IPS-20b (cell line): ENCODE measurements at regions not wholly inside any gene's neighbourhood (a gene's known extent, or its start where the extent isn't known, plus 50 kb on each side); places are given as distances from the start of the nearest gene placed in this dataset.
A peak's percentile ranks its signal among the peaks of the same experiment; 100 is the strongest.
"Not testable (repeated sequence)": the region's sequence is repeated elsewhere in the genome, so short reads cannot be mapped to it uniquely, and the experiment has no call there.

Experiments
- H3K27ac ChIP-seq: one replicate; pipeline ENCODE4 v1.5.1; 2013; ENCODE audit warnings: low read length
- H3K27me3 ChIP-seq: 2 replicates; pipeline ENCODE4 v1.6.1; 2013; ENCODE audit warnings: mild to moderate bottlenecking, low read length, inconsistent platforms; ENCODE audit not compliant: insufficient read depth
- H3K36me3 ChIP-seq: 2 replicates; pipeline ENCODE4 v1.6.1; 2013; ENCODE audit warnings: low read depth, mild to moderate bottlenecking, inconsistent platforms, low read length, moderate library complexity; ENCODE audit not compliant: insufficient read depth
- H3K4me1 ChIP-seq: 2 replicates; pipeline ENCODE4 v1.6.1; 2013; ENCODE audit warnings: mild to moderate bottlenecking, control low read depth, inconsistent platforms, low read length, moderate library complexity; ENCODE audit not compliant: insufficient read depth
- H3K4me3 ChIP-seq: 2 replicates; pipeline ENCODE4 v1.5.1; 2013; ENCODE audit warnings: mild to moderate bottlenecking, low read length, inconsistent platforms
- H3K9ac ChIP-seq: 2 replicates; pipeline ENCODE4 v1.6.1; 2013; ENCODE audit warnings: low read depth, mild to moderate bottlenecking, inconsistent platforms, low read length, moderate library complexity
- H3K9me3 ChIP-seq: 2 replicates; pipeline ENCODE4 v1.6.1; 2013; ENCODE audit warnings: mild to moderate bottlenecking, low read depth, low read length, inconsistent platforms; ENCODE audit not compliant: insufficient read depth

DNA sequence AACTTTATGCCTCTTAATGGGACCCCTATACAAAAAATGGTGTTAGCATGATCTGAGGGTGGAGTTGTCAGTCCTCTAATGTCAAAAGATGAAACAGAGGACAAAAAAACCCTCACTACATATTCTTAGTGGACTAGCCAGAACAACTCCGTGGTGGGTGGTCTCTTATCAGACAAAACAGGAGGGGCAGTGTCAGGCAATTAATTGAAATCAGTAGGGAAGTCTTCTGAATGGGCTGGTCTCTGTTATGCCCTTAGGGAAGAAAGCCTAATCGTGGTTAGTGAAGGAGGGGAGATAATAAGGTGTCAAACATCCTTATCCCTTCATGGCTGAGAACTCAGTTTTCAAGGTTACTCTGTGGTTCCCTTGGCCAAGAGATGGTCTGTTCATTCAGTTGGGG, 909.4 kb downstream of the GRID1 start:
- no peak overlapping the region for H3K4me3 ChIP-seq
- no peaks in the 10 kb centered on the region for H3K36me3 ChIP-seq
- H3K27me3 ChIP-seq = no peaks in the 10 kb centered on the region
- H3K9ac ChIP-seq = no peak overlapping the region
- H3K27ac ChIP-seq = no peak overlapping the region
- no peaks in the 10 kb centered on the region for H3K9me3 ChIP-seq
- no peaks in the 10 kb centered on the region for H3K4me1 ChIP-seq

DNA sequence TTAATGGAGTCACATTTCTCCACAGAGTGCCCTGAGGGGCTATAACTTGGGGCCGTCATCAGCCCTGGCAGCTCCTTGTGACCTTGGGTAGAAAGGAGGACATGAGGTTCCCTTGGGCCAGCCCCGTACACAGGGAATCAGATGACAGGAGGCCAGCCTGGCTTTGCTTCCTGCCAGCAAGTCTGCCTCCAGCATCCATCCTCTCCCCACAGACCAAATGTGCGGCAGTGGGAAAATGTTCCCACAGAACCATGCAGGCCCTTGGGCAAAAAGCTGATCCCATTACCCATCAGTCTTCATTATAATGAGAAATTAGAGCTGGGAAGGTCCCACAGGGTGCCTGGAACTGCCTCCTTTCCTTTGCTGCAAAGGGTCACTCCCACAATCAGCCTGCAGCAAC, 908.3 kb downstream of the GRID1 start:
- H3K9ac ChIP-seq = no peak overlapping the region
- H3K27me3 ChIP-seq = no peaks in the 10 kb centered on the region
- H3K4me3 ChIP-seq = no peak overlapping the region
- H3K4me1 ChIP-seq = no peaks in the 10 kb centered on the region
- H3K36me3 ChIP-seq = no peaks in the 10 kb centered on the region
- no peak overlapping the region for H3K27ac ChIP-seq
- H3K9me3 ChIP-seq = no peaks in the 10 kb centered on the region

DNA sequence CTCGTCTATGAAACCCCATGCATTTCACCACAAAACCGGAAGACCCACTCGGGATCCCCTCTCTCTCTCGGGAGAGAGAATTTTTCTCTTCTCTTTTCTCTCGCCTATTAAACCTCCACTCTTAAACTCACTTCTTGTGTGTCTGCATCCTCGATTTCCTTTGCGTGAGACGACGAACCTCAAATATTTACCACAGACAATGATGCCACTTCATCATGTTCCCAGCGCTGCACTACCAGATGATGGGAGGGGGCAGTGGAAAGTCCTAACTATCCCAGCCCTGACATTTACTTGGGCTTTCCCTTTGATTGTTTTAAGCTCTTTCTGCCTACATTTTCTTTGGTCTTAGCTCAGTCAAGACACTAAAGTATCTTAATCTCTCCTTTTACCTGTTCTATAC, 906.7 kb downstream of the GRID1 start:
- no peak overlapping the region for H3K9ac ChIP-seq
- no peaks in the 10 kb centered on the region for H3K9me3 ChIP-seq
- H3K4me1 ChIP-seq = no peaks in the 10 kb centered on the region
- H3K36me3 ChIP-seq = no peaks in the 10 kb centered on the region
- no peaks in the 10 kb centered on the region for H3K27me3 ChIP-seq
- H3K27ac ChIP-seq = no peak overlapping the region
- H3K4me3 ChIP-seq = no peak overlapping the region

DNA sequence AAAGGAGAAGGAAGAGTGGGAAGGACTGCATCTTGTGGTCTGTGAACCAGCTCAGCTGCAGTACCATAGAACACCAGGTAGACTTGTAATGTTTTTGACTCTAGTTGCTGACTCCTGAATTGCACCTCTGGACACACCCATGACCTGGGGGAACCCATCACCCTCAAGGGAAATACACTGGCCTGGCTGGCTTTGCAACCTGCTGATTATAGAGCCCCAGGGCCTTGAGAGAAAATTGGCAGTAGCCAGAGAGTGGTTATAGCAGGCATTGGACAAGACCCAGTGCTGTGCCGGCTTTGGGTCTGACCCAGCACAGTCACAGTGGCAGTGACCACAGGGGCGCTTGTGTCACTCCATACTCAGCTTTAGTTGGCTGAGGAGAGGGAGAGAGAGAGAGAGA, 902.3 kb downstream of the GRID1 start:
- no peaks in the 10 kb centered on the region for H3K4me1 ChIP-seq
- no peaks in the 10 kb centered on the region for H3K36me3 ChIP-seq
- H3K4me3 ChIP-seq = no peak overlapping the region
- no peak overlapping the region for H3K27ac ChIP-seq
- H3K27me3 ChIP-seq = no peaks in the 10 kb centered on the region
- H3K9ac ChIP-seq = no peak overlapping the region
- H3K9me3 ChIP-seq = no peaks in the 10 kb centered on the region

DNA sequence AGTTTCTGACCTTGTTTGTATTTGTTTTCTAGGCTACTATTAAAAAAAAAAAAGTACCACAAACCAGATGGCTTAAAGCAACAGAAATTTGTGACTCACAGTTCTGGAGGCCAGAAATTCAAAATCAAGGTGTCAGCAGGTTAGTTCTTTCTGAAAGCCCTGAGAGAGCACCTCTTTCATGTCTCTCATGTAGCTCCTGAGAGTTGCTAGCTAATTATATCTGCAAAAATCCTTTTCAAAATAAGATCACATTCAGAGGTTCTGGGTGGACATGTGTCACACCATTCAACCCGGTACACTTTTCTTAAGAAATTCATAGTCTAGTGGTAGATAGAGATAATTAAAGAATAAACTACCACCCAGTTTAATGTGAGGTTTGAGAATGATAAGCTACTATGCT, 888.6 kb downstream of the GRID1 start:
- Histone ChIP-seq H3K36me3 (no peaks in the 10 kb centered on the region), H3K27ac (no peak overlapping the region), H3K4me1 (no peaks in the 10 kb centered on the region), H3K27me3 (no peaks in the 10 kb centered on the region), H3K9ac (no peak overlapping the region), H3K9me3 (no peaks in the 10 kb centered on the region), H3K4me3 (no peak overlapping the region)

DNA sequence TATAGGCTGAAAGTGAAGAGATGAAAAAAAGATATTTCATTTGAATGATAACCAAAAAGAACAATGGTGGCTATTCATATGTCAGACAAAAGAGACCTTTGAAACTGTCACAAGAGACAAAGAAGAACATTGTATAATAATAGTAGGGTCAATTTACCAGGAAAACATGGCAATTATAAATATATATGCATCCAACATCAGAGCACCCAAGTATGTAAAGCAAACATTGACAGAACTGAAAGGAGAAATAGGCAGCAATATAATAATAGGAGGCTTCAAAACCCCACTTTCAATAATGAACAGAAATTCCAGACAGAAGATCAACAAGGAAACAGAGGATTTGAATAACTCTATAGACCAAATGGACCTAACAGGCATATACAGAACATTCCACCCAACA, 876.2 kb downstream of the GRID1 start:
- Histone ChIP-seq H3K4me3 (no peak overlapping the region), H3K9me3 (no peaks in the 10 kb centered on the region)

DNA sequence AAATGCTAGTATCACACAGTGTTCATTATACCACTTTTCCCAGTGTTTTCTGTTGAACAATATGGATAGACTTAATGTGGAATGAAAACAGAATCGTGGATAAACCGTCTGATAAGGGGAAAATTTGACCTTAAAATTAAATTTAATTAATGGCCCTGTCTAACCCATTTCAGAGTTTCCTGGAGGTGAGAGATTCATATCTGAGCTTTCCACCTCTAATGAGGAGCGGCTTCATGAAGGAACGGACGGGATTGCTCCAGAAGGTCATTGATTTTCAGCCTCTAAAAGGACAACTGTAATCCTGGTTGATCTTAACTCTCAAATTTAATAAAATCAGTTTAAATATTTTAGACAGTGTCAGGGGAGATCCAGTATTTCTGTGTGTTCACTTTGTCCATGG, 874.9 kb downstream of the GRID1 start:
- Histone ChIP-seq H3K9me3 (no peaks in the 10 kb centered on the region), H3K9ac (no peak overlapping the region), H3K4me1 (peaks cover 10% of the 10 kb centered on the region), H3K36me3 (no peaks in the 10 kb centered on the region), H3K4me3 (no peak overlapping the region), H3K27me3 (peaks cover 45% of the 10 kb centered on the region), H3K27ac (no peak overlapping the region)

More for the DNA sequence above, 876.2 kb downstream of the GRID1 start:
- Histone ChIP-seq H3K27ac (no peak overlapping the region), H3K9ac (no peak overlapping the region), H3K4me1 (peaks cover 10% of the 10 kb centered on the region), H3K36me3 (no peaks in the 10 kb centered on the region), H3K27me3 (peaks cover 45% of the 10 kb centered on the region)

DNA sequence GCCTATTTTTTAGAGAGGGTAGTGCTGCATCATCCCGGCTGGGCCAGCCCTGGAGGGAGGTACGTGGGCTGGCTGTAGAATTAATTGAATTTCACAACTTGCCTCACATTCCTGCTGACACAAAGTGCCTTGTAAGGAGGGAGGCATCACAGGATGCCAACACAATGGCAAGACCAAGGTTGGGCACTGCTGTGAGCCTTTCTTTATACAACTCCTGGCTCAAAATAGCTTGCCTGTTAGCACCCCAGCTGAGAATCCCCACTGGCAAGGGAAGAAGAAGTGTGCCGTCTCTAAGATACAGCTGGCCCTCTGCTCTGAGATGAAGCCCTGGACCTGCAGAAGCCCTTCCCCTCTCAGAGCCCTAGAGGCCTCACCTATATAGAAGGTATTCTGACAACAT, 873.9 kb downstream of the GRID1 start:
- H3K9ac ChIP-seq = no peak overlapping the region
- H3K36me3 ChIP-seq = no peaks in the 10 kb centered on the region
- no peaks in the 10 kb centered on the region for H3K9me3 ChIP-seq
- H3K4me1 ChIP-seq = peaks cover 10% of the 10 kb centered on the region
- H3K4me3 ChIP-seq = peak overlapping the region; percentile 32; the same call in 1 of the 2 replicates
- H3K27me3 ChIP-seq = peaks cover 45% of the 10 kb centered on the region
- H3K27ac ChIP-seq = no peak overlapping the region

DNA sequence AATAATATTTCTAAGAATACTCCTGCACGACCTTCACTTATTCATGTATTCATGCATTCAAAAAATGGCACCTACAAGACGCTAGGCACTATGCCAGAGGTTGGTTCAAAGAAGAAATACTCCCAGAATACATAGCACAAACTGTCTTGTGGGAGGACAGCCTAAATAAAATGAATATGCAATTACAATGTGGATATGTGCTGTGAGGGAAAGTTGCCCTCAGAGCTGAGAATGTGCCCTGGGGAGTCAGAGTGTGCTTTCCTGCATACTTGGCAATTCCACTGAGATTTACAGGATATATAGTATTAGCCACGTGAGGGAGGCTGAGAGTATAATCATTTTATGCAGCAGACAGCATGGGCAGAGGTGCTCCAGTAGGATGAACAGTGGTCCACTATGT, 872.9 kb downstream of the GRID1 start:
- Histone ChIP-seq H3K4me3 (no peak overlapping the region), H3K27ac (no peak overlapping the region), H3K36me3 (no peaks in the 10 kb centered on the region), H3K4me1 (peaks cover 10% of the 10 kb centered on the region), H3K9me3 (no peaks in the 10 kb centered on the region), H3K9ac (no peak overlapping the region), H3K27me3 (peaks cover 45% of the 10 kb centered on the region)

DNA sequence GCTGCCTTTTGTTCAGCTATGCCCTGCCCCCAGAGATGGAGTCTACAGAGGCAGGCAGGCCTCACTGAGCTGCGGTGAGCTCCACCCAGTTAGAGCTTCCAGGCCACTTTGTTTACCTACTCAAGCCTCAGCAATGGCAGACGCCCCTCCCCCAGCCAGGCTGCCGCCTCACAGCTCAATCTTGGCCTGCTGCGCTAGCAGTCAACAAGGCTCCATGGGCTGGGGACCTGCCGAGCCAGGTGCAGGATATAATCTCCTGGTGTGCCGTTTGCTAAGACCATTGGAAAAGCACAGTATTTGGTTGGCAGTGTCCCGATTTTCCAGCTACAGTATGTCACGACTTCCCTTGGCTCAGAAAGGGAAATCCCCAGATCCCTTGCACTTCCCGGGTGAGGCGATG, 862.0 kb downstream of the GRID1 start:
- H3K4me1 ChIP-seq, H3K27ac ChIP-seq, H3K27me3 ChIP-seq, H3K9ac ChIP-seq, H3K4me3 ChIP-seq, H3K36me3 ChIP-seq: not testable (repeated sequence)
- H3K9me3 ChIP-seq = peaks cover 17% of the 10 kb centered on the region

DNA sequence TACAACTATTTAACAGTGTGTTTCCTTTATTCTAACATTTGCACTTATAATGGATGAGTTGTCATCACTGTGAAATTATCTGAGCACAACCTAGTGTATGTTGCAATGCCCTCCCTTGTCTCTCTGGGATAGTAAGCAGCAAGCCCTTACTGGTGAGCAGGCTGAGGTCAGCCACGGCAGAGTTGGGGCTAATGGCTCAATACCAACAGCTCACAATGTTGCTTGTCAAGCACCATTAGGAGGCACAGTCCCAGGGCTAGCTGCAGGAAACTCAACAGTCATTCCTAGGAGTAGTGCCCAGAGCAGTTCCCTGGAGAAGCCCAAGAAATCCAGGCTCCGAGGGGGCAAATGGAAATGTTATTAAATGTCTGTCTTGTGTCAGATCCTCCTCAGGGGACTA, 858.4 kb downstream of the GRID1 start:
- no peaks in the 10 kb centered on the region for H3K27me3 ChIP-seq
- no peak overlapping the region for H3K27ac ChIP-seq
- peaks cover 4% of the 10 kb centered on the region; the same call in 1 of the 2 replicates for H3K4me1 ChIP-seq
- H3K4me3 ChIP-seq = no peak overlapping the region
- H3K9ac ChIP-seq = no peak overlapping the region
- H3K9me3 ChIP-seq = peaks cover 17% of the 10 kb centered on the region
- H3K36me3 ChIP-seq = no peaks in the 10 kb centered on the region

DNA sequence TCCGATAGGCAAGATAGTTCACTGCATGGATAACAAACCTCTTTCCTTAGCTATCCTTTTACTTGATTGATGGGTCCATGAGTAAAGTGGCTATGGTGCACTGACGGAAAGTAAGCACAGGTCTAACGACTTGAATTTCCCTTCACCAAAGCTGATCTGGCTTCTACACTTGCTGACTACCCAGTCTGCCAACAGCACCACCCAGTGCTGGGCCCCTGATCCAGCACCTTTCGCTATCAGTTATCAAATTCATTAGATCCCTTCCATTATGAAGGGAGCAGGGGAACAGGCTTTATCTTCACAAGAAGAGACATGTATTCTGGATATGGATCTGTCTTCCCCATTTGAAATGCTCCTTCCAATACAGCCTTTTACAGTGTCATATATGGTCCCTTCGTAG, 855.9 kb downstream of the GRID1 start:
- H3K9me3 ChIP-seq = 0 out of 2 replicates have a peak, but pooled peaks cover under 1% of the 10 kb centered on the region
- H3K4me3 ChIP-seq = no peak overlapping the region
- H3K27me3 ChIP-seq = no peaks in the 10 kb centered on the region
- no peak overlapping the region for H3K27ac ChIP-seq
- H3K36me3 ChIP-seq = no peaks in the 10 kb centered on the region
- H3K4me1 ChIP-seq = peaks cover 14% of the 10 kb centered on the region
- no peak overlapping the region for H3K9ac ChIP-seq

DNA sequence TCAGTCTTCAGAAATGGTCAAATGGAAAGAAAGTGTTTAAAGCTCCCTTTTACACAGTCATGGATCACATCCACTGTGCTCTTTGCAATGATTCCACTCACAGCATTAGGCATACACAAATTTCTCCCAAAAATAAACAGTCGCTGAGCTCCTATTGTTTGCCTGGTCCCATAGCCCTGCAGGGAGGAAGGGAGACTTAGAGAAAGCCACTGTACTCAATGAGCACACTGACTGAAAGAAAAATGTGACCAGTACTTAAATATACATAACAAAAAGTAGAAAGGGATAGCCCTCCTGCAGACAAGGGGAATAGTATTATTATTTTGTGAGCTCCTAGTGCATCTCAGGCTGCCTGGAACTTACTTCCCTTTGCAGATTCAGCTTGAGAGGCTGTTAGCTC, 853.2 kb downstream of the GRID1 start:
- no peaks in the 10 kb centered on the region for H3K9me3 ChIP-seq
- H3K4me1 ChIP-seq = peaks cover 14% of the 10 kb centered on the region
- no peaks in the 10 kb centered on the region for H3K36me3 ChIP-seq
- H3K9ac ChIP-seq = no peak overlapping the region
- no peaks in the 10 kb centered on the region for H3K27me3 ChIP-seq
- no peak overlapping the region for H3K27ac ChIP-seq
- H3K4me3 ChIP-seq = peak overlapping the region; percentile 18; the same call in 1 of the 2 replicates
